GM21390 (cell line): ENCODE measurements at regions not wholly inside any gene's neighbourhood (a gene's known extent, or its start where the extent isn't known, plus 50 kb on each side); places are given as distances from the start of the nearest gene placed in this dataset.

Source experiments
- ATAC-seq: cut with Tn5 transposase; IDR thresholded peaks from one replicate; pipeline ENCODE4 v1.9.1; 2021; ENCODE audit not compliant: unreplicated experiment

- no peak for ATAC-seq
Observed at GRCh38 chr1:184919892-184920291, 54.4 kb downstream of the NIBAN1 start.

DNA sequence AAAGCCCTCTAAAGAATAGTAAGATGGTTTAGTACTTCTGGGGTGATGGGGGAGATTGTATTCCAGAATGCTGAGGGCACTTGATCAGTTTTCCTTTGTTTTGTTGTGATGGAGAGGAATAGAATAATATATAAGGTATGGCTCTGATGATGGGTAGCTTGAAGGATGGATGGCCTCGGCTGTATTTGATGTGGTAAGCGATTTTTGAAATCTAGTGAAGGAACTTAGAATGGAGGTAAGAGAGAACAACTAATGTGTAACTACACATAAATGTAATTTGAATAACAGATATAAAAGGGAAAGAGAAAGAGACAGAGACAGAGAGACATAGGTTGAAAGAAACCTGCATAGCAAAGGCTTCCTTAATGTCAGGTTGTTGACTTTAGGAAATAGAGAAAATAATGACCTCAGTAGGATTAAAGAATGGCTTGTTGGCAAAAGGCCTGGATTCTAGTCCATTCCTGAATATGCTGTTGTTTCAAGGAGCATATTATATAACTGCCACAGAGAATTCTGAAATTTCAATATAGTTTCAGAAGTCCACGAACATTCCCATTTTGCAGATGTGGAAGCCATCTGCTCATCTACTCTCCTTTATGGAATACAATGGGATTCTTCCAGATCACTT, 58.7 kb downstream of the NIBAN1 start:
- no peak for ATAC-seq

GRCh38 chr1:184914149-184914548, 60.2 kb downstream of the NIBAN1 start:
- ATAC-seq = no peak

GRCh38 chr1:184912392-184912791, 61.9 kb downstream of the NIBAN1 start:
- ATAC-seq = no peak

DNA sequence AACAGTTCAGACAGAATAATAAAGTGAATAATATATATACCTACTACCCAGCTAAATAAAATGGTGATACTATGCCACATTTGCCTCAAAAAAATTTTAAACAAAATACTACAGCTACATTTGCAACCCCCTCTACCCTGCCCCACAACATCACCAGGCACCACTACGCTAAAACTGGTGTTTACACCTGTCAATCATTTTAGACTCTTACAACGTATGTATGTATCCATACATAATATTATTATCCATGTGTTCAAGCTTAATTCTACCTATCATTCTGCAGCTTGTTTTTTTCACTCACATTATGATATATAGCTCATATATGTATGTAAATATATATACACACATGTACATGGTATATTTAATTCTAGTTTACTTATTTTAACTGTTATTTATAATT, 62.5 kb downstream of the NIBAN1 start:
- ATAC-seq = no peak

DNA sequence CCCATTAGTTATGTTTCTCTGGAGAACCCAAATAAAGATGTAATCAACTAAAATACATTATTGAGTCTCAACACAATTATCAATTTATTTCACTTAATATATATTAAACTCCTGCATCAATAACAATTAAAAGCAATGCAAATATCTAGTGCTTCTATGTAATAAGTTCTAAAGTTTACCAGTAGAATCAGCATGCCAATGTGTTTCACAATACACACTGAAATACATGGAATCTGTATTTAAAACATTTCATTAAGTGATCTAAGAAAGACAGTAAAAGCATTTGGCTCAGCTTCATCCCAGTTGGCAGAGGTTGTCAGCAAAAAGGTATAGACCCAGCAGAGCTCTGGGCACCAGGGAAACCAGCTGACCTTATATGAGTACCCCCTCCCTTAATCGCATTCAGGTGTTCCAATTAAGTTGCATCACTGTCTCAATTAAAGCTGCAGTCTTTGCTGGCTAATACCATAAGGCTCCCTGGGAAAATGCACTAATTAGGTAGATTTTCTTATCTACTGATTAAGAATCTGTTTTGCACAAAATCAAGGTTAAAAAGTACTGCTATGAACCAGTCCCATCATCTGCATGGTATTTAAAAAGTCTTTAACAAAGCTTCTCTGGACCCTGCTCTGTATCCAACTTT, 63.1 kb downstream of the NIBAN1 start:
- ATAC-seq = no peak

DNA sequence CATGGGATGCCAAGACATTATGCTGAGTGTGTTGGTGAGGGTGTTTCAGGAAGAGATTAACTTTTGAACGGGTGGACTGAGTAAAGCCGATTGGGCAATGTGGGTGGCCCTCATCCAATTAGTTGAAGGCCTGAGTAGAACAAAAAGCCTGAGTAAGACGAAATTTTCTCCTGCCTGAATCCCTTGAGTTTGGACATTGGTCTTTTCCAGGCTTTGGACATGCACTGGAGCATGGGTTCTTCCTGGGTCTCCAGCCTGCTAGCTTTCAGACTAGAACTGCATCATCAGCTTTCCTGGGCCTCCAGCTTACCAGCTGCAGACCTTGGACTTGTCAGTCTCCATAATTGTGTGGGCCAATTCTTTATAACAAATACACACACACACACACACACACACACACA, 63.6 kb downstream of the NIBAN1 start:
- ATAC-seq = no peak

DNA sequence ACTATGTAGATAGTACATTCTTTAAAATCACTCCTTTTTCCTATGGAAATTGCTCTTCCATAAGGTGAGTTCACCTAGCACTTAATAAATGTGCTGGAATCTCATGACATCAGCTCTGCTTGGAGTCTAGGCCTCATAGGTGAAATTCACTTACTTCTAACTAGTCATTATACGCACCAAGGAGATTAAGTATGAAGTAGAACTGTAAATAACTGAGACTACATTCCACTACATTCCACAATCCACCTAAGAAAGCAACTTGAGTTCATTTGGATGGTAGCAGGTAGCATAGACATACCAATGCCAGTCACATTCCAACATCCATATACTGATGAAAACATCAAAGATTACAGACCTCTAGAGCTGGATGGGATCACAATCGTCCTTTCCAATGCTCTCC, 64.3 kb downstream of the NIBAN1 start:
- ATAC-seq = no peak

DNA sequence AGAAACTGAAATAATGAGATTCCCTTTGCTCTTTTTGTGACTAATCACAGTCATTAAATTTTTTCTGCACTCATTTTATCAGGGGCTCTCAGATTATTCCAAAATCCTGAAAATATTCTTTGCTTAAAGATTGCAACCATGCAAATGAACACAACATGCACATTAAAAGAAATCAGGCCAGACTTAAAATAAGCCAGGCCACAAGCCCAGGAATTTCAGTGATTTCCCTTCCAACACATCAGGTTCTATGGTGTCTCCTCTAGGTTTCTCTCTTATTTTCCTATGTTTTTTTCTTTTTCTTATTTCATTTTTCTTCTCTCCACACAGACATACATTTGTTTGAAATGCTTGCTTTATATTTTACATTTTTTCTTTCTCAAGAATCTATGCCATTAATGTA, 65.3 kb downstream of the NIBAN1 start:
- no peak for ATAC-seq

DNA sequence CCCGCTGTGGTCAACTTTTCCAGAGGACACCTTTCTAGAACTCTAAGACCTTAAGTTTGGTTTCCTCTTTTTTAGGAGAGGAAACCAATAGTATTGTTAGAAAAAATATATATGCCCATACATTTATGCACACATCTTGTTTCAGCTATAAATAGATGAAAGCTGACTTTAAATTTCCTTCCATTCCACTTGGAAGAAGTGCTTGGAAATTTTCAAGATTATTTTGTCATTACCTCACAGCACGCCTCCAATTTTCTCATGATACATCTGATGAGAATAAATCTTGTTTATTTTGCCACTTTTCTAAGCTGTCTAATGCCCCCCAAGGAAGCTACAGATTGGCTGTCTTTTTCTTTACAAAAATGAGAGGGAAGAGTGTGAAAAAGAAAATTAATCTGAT, 65.8 kb downstream of the NIBAN1 start:
- ATAC-seq = no peak

DNA sequence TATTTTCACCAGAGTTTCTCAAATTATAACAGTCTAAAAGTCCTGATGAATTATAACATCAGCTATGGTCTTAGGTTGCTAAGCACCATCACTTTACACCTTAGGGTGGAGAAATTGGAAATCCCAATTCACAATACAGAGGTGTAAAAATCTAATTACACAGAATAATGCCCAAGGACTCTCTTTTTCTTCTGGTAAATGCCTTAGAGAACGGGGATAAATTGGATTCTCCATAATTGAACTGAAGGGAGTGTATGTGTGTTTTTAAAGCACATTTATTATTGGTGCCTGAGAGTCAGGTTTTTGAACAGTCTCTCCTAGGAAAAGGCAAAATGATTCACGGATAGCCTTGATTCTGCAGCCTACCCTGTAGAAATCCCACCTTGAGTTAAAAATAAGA, 66.8 kb downstream of the NIBAN1 start:
- ATAC-seq = no peak

GRCh38 chr1:184906761-184907160, 67.5 kb downstream of the NIBAN1 start:
- no peak for ATAC-seq

DNA sequence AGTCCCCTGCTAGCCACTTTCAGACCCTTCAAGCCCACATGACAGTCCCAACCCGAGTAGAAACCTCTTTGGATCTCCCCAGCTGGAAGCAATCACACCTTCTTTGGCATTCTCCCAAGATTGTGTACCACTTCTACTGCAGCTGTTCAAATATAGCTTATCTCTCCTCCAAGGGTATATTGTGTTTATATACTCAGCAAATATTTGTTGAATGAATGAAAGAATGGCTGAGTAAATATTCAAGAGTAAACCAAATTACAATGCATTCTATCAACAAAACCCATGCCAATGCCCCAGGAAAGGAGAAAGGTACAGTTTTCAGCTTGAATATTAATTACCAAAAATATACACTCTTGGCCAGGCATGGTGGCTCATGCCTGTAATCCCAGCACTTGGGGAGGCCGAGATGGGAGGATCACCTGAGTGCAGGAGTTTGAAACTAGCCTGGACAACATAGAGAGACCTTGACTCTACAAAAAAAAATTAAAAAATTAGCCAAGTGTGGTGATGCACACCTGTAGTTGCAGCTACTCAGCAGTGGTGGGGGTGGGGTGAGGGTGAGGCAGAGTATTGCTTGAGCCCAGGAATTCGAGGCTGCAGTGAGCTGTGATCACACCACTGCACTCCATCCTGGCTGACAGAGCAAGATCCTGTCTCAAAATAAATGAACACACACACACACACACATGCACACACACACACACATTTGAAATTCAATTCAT, 68.5 kb downstream of the NIBAN1 start:
- no peak for ATAC-seq

DNA sequence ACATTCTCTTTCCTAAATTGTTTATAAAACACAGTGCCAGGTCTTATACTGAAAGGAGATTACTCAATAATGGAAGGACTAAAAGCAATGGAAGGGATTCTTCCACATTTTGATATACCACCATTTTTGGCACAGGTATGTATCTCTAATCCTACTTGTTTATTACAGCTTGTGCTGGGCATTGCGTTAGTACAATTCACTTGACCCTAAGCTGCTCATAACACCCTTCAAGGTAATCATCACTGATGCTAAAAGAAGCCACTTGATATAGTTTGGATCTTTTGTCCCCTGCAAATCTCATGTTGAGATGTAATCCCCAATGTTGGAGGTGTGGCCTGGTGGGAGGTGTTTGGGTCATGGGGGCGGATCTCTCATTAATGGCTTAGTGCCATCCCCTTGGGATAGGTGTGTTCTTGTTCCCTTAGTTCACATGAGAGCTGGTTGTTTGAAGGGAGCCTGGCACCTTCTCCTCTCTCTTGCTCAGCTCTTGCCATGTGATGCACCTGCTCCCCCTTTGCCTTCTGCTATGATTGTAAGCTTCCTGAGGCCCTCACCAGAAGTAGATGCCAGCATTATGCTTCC, 71.1 kb downstream of the NIBAN1 start:
- no peak for ATAC-seq

DNA sequence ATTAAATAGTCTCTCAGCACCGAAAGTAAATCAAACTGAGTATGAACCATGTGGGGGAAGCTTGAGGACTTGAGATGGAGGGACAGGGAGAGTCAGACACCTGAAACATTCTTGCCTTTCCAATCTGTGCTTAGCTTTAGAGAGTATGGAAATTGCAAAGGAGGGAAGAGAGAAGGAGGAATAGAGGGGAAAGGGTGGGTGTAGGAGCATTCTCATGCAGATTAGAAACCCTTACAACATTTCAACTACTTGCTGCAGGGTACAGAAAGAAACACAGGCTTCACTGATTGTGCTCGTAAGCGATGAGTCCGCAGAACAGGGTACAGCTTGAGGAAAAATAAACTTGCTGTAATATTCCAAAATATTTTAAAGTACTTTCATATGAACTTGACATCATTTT, 73.8 kb downstream of the NIBAN1 start:
- no peak for ATAC-seq

DNA sequence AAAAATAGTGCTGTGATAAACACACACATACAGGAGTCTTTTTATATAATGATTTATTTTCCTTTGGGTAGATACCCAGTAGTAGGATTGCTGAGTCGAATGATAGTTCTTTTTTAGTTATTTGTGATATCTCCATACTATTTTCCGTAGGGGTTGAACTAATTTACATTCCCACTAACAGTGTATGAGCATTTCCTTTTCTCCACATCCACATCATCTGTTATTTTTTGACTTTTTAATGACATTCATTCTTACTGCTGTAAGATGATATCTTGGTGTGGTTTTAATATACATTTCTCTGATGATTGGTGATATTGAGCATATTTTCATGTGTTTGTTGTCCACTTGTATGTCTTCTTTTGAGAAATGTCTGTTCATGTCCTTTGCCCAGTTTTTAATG, 78.3 kb downstream of the NIBAN1 start:
- no peak for ATAC-seq

DNA sequence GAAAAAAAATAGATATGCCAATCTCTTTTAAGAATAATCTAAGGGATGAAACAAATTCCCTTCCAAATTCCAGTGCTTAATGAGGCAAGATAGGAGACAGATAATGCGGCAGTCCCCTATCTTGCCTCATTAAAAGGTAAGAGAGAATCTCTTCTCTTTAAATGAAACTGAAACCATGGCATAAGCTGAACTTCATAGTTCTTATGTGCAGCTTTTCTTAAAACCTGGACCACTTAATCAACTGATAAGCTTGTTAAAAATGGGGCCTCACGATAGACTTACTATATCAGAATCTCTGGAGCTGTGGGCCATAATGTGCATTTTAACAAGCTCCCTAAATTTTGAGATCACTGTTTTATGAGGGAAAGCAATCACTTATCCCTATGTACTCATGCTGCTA, 79.2 kb downstream of the NIBAN1 start:
- no peak for ATAC-seq

GRCh38 chr1:184893695-184894094, 80.6 kb downstream of the NIBAN1 start:
- ATAC-seq = no peak

DNA sequence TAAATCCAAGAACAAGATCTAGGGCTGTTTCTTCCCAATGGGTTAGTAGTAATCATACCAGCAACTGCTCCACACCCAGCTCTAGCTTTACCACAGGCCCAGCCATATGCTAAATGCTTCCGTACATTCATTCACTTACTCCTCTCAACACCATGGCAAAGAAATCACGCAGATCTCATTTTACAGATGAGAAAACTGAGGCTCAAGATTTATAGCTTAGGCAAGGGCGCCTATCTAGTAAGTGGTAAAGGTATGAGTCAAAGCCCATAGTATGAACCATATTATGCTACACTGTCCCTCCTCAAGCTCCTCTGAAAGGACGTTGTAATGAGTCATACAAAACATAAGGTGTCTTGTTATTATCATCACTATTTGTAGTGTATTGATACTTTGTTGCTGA, 82.2 kb downstream of the NIBAN1 start:
- peak; percentile 81 for ATAC-seq

GRCh38 chr1:184891440-184891839, 82.9 kb downstream of the NIBAN1 start:
- ATAC-seq = no peak

- no peak for ATAC-seq
Observed at GRCh38 chr1:184890539-184890973, 83.8 kb downstream of the NIBAN1 start.

DNA sequence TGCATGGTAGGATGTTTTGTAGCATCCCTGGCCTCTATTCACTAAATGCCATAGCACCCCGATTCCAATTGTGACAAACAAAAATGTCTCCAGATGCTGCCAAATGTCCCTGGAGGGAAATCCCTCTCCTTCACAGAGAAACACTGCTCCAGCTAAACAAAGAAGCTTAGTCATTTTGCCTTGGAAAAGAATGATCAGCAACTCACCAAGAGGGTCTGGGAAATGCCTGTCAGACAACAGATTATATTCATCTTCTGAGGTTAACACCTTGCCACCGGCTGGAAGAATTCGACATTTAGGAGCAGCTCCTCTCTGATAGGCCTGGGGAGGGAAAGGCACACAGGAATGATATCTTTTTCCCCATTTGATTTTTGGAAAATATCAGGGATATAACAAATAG, 84.4 kb downstream of the NIBAN1 start:
- no peak for ATAC-seq
